ENCODE measurements at regions not wholly inside any gene's neighbourhood (a gene's known extent, or its start where the extent isn't known, plus 50 kb on each side); places are given as distances from the start of the nearest gene placed in this dataset.

GRCh38 chr9:6703898-6704639 lies 53.7 kb upstream of the KDM4C start:
- peak overlapping the region; percentile 75 for H3K27ac Mint-ChIP-seq
- peak; percentile 82 for DNase-seq
- POLR2A ChIA-PET = interaction anchor here (0.6 to 2.0 kb wide), 7 partner anchors 12 to 58 kb away, joined by 3 to 14 read pairs (median 7); partner anchors contain the start of gene KDM4C
- intact Hi-C loops (cut with micrococcal nuclease) = loop anchor here (1.0 kb wide), 2 partner anchors 23 to 53 kb away; partner anchors contain the start of gene KDM4C
- H3K36me3 Mint-ChIP-seq = no peaks in the 10 kb centered on the region
- no peaks in the 10 kb centered on the region for H3K27me3 Mint-ChIP-seq
- CTCF ChIA-PET = interaction anchor here (1.0 to 1.8 kb wide), 3 partner anchors 12 to 137 kb away, joined by 3 to 5 read pairs (median 3); no protein-coding TSS in a partner anchor
- peaks cover 3% of the 10 kb centered on the region for H3K9me3 Mint-ChIP-seq
- peaks cover 9% of the 10 kb centered on the region for H3K4me1 Mint-ChIP-seq (ENCODE audit: low read depth)
- peak overlapping the region; percentile 82 for H3K4me3 Mint-ChIP-seq

GRCh38 chr9:6702707-6703106 lies 55.1 kb upstream of the KDM4C start:
- peaks cover 9% of the 10 kb centered on the region for H3K4me1 Mint-ChIP-seq (ENCODE audit: low read depth)
- intact Hi-C loops (cut with micrococcal nuclease) = no loop called here
- H3K4me3 Mint-ChIP-seq = peak overlapping the region; percentile 82
- no peak overlapping the region for H3K27ac Mint-ChIP-seq
- H3K27me3 Mint-ChIP-seq = no peaks in the 10 kb centered on the region
- DNase-seq = no peak
- H3K9me3 Mint-ChIP-seq = no peaks in the 10 kb centered on the region
- ChIA-PET POLR2A (interaction anchor here (1.2 to 1.8 kb wide), 5 partner anchors 13 to 290 kb away, joined by 3 to 14 read pairs (median 7); partner anchors contain the start of genes KDM4C and UHRF2), CTCF (interaction anchor here (1.0 to 1.8 kb wide), 3 partner anchors 13 to 136 kb away, joined by 3 to 5 read pairs (median 3); no protein-coding TSS in a partner anchor)
- no peaks in the 10 kb centered on the region for H3K36me3 Mint-ChIP-seq

DNA sequence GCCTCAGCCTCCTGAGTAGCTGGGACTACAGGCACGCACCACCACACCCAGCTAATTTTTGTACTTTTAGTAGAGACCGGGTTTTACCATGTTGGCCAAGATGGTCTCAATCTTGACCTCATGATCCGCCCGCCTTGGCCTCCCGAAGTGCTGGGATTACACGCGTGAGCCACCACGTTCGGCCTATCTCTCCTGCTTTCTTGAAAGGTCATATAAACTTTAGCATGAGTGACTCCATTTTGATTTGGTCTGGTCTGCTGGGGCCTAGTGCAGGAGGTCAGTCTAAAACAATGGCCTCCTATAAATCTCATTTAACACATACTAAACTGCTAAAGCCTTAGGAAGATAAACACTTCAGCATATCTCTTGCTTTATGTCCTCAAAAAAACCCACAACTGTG lies 50.6 kb upstream of the GLDC start:
- Mint-ChIP-seq H3K27me3 (no peaks in the 10 kb centered on the region), H3K9me3 (no peaks in the 10 kb centered on the region), H3K4me3 (no peak overlapping the region), H3K4me1 (ENCODE audit: low read depth) (no peaks in the 10 kb centered on the region), H3K36me3 (no peaks in the 10 kb centered on the region), H3K27ac (no peak overlapping the region)
- intact Hi-C loops (cut with micrococcal nuclease) = no loop called here
- DNase-seq = no peak
- CTCF ChIA-PET = no interaction called here
- POLR2A ChIA-PET = no interaction called here

GRCh38 chr9:6695121-6695814 lies 49.7 kb upstream of the GLDC start:
- no peak overlapping the region for H3K4me3 Mint-ChIP-seq
- no peaks in the 10 kb centered on the region for H3K4me1 Mint-ChIP-seq (ENCODE audit: low read depth)
- H3K27ac Mint-ChIP-seq = no peak overlapping the region
- DNase-seq = no peak
- no peaks in the 10 kb centered on the region for H3K9me3 Mint-ChIP-seq
- H3K27me3 Mint-ChIP-seq = no peaks in the 10 kb centered on the region
- H3K36me3 Mint-ChIP-seq = no peaks in the 10 kb centered on the region
- POLR2A ChIA-PET = no interaction called here
- CTCF ChIA-PET = no interaction called here
- intact Hi-C loops (cut with micrococcal nuclease) = no loop called here

All from activated CD4-positive, alpha-beta memory T cell treated with anti-CD3 and anti-CD28 coated beads for 36 hours (primary cell).